Hepatocyte (in vitro differentiated cells): ENCODE measurements at regions not wholly inside any gene's neighbourhood (a gene's known extent, or its start where the extent isn't known, plus 50 kb on each side); places are given as distances from the start of the nearest gene placed in this dataset.

Experiments
- DNase-seq: peaks from one replicate; pipeline ENCODE4 v3.0.0-alpha.2; 2016; ENCODE audit warnings: low spot score
- H2AFZ ChIP-seq: fragments of 200-600 bp; sonication (generic); 2 replicates; pipeline ENCODE4 v1.6.0; 2016; ENCODE audit warnings: antibody characterized with exemption, mild to moderate bottlenecking
- H3K27ac ChIP-seq: fragments of 200-600 bp; sonication (generic); 2 replicates; pipeline ENCODE4 v1.5.1; 2016; ENCODE audit warnings: mild to moderate bottlenecking
- H3K27me3 ChIP-seq: fragments of 200-600 bp; sonication (generic); 2 replicates; pipeline ENCODE4 v1.6.1; 2016
- H3K36me3 ChIP-seq: fragments of 200-600 bp; sonication (generic); replicated peaks from 2 replicates; pipeline ENCODE4 v1.5.1; 2016; ENCODE audit warnings: low read depth; ENCODE audit not compliant: insufficient read depth
- H3K4me1 ChIP-seq: fragments of 200-600 bp; sonication (generic); 2 replicates; pipeline ENCODE4 v1.5.1; 2016; ENCODE audit warnings: mild to moderate bottlenecking, moderate library complexity; ENCODE audit not compliant: insufficient read depth
- H3K4me2 ChIP-seq: fragments of 200-600 bp; sonication (generic); 2 replicates; pipeline ENCODE4 v1.6.0; 2016
- H3K4me3 ChIP-seq: fragments of 200-600 bp; sonication (generic); 2 replicates; pipeline ENCODE4 v1.5.1; 2016; ENCODE audit warnings: mild to moderate bottlenecking
- H3K79me2 ChIP-seq: fragments of 200-600 bp; sonication (generic); 2 replicates; pipeline ENCODE4 v1.6.0; 2017; ENCODE audit warnings: mild to moderate bottlenecking
- H3K9me2 ChIP-seq: fragments of 200-600 bp; sonication (generic); replicated peaks from 2 replicates; pipeline ENCODE4 v1.6.0; 2017; ENCODE audit warnings: mild to moderate bottlenecking; ENCODE audit not compliant: insufficient read depth
- H3K9me3 ChIP-seq: fragments of 200-600 bp; sonication (generic); 2 replicates; pipeline ENCODE4 v1.5.1; 2016; ENCODE audit warnings: low read depth, mild to moderate bottlenecking
- H4K20me1 ChIP-seq: fragments of 200-600 bp; sonication (generic); 2 replicates; pipeline ENCODE4 v1.6.0; 2016; ENCODE audit warnings: mild to moderate bottlenecking; ENCODE audit not compliant: insufficient read depth, poor library complexity, severe bottlenecking
- EZH2 ChIP-seq: fragments of 200-600 bp; sonication (generic); IDR thresholded peaks from 2 replicates; pipeline ENCODE4 v1.6.1; 2016; ENCODE audit warnings: antibody characterized with exemption, mild to moderate bottlenecking, borderline replicate concordance
- EZH2phosphoT487 ChIP-seq: fragments of 200-600 bp; sonication (generic); IDR thresholded peaks from one replicate; pipeline ENCODE4 v1.6.1; 2018; ENCODE audit warnings: antibody characterized with exemption, mild to moderate bottlenecking, low read depth, moderate library complexity; ENCODE audit not compliant: unreplicated experiment, severe bottlenecking
- WGBS: methylation state at CpG from one replicate; pipeline ENCODE4 v1.1.6; 2016; ENCODE audit warnings: low lambda C conversion rate; ENCODE audit errors: missing lambda C conversion rate; 5-methylcytosine and 5-hydroxymethylcytosine counted together
- TF ChIP-seq, protein P1 (sequence below): fragments of 200-600 bp; sonication (generic); IDR thresholded peaks from 2 replicates; pipeline ENCODE4 v1.5.1; 2016; ENCODE audit warnings: antibody characterized with exemption, mild to moderate bottlenecking; ENCODE audit not compliant: poor library complexity

- Histone ChIP-seq H3K27me3 (no peaks in the 10 kb centered on the region), H3K9me3 (no peaks in the 10 kb centered on the region), H2AFZ (no peak overlapping the region), H3K4me3 (no peak overlapping the region), H3K27ac (no peak overlapping the region), H3K79me2 (no peaks in the 10 kb centered on the region), H3K36me3 (no peaks in the 10 kb centered on the region), H3K4me1 (no peaks in the 10 kb centered on the region), H3K4me2 (no peak overlapping the region), H4K20me1 (no peaks in the 10 kb centered on the region), H3K9me2 (no peaks in the 10 kb centered on the region)
- 91% methylated on average over 2 of the region's 2 CpGs for WGBS
- TF ChIP-seq EZH2phosphoT487 (no peak), EZH2 (no peak)
- TF ChIP-seq, protein P1, sequence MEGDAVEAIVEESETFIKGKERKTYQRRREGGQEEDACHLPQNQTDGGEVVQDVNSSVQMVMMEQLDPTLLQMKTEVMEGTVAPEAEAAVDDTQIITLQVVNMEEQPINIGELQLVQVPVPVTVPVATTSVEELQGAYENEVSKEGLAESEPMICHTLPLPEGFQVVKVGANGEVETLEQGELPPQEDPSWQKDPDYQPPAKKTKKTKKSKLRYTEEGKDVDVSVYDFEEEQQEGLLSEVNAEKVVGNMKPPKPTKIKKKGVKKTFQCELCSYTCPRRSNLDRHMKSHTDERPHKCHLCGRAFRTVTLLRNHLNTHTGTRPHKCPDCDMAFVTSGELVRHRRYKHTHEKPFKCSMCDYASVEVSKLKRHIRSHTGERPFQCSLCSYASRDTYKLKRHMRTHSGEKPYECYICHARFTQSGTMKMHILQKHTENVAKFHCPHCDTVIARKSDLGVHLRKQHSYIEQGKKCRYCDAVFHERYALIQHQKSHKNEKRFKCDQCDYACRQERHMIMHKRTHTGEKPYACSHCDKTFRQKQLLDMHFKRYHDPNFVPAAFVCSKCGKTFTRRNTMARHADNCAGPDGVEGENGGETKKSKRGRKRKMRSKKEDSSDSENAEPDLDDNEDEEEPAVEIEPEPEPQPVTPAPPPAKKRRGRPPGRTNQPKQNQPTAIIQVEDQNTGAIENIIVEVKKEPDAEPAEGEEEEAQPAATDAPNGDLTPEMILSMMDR = no peak
- DNase-seq = no peak
Observed at GRCh38 chr5:92760550-92760949, 820.5 kb downstream of the NR2F1-AS1 start.

DNA sequence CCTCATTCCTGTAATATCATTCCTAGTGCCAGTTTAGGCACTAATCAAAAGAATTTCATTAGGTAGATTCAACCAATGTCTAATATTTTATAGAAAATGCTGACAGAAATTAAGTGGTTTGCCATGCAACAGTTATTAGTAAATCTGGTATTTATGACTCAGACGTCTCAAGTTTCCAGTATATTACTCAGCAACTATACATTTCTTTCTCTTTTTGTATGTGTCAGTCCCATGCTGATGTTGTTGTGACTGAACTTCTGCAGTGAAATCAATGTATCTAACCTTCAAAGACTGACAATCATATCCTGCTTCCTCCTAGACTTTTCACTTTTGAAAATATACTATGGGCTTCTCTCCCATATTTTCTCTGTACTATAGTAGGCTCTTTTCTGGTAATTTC is 822.5 kb downstream of the NR2F1-AS1 start:
- Histone ChIP-seq H3K4me3 (no peak overlapping the region), H3K36me3 (no peaks in the 10 kb centered on the region), H3K9me2 (no peaks in the 10 kb centered on the region), H4K20me1 (no peaks in the 10 kb centered on the region), H3K4me2 (no peak overlapping the region), H3K27me3 (no peaks in the 10 kb centered on the region), H2AFZ (no peak overlapping the region), H3K4me1 (no peaks in the 10 kb centered on the region), H3K79me2 (no peaks in the 10 kb centered on the region), H3K27ac (no peak overlapping the region), H3K9me3 (no peaks in the 10 kb centered on the region)
- TF ChIP-seq EZH2 (no peak), EZH2phosphoT487 (no peak)
- TF ChIP-seq, protein P1 = no peak
- WGBS = 81% methylated on average over 1 of the region's 1 CpG
- no peak for DNase-seq

DNA sequence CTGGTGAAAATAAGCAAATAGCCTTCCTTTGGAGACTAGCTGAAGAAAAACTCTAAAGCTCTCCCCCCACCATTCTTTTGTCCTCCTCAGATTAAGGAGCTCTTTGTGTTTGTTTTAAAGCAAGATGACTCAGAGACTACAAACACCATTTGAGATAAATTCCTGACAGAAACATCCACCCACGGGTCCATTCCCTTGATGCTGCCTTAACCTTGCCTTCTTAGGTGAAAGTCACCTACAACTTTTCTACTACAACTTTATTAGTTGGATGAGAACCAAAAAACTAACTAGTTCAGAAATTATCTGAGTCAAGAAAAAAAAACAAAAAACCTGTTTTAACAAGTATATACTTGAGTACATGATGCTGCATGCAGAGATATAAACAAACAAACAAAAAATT is 831.1 kb downstream of the NR2F1-AS1 start:
- Histone ChIP-seq H3K9me2 (no peaks in the 10 kb centered on the region), H3K9me3 (no peaks in the 10 kb centered on the region), H3K4me1 (no peaks in the 10 kb centered on the region), H3K27ac (no peak overlapping the region), H2AFZ (no peak overlapping the region), H3K4me2 (no peak overlapping the region), H4K20me1 (no peaks in the 10 kb centered on the region), H3K27me3 (no peaks in the 10 kb centered on the region), H3K79me2 (no peaks in the 10 kb centered on the region), H3K4me3 (no peak overlapping the region), H3K36me3 (no peaks in the 10 kb centered on the region)
- peak; percentile 26 for DNase-seq
- WGBS = 10% methylated on average over 1 of the region's 1 CpG
- TF ChIP-seq, protein P1 = no peak
- no peak for TF ChIP-seq EZH2
- no peak for TF ChIP-seq EZH2phosphoT487

- Histone ChIP-seq H3K4me1 (no peaks in the 10 kb centered on the region), H3K4me3 (no peak overlapping the region), H3K27me3 (no peaks in the 10 kb centered on the region), H3K36me3 (no peaks in the 10 kb centered on the region), H2AFZ (no peak overlapping the region), H3K9me3 (no peaks in the 10 kb centered on the region), H3K9me2 (no peaks in the 10 kb centered on the region), H3K79me2 (no peaks in the 10 kb centered on the region), H3K27ac (no peak overlapping the region), H3K4me2 (no peak overlapping the region), H4K20me1 (no peaks in the 10 kb centered on the region)
- 88% methylated on average over 1 of the region's 1 CpG for WGBS
- no peak for TF ChIP-seq EZH2
- TF ChIP-seq EZH2phosphoT487 = no peak
- TF ChIP-seq, protein P1 = no peak
- DNase-seq = no peak
Observed at GRCh38 chr5:92748072-92748676, 832.8 kb downstream of the NR2F1-AS1 start.
